PC-9 (cell line): ENCODE measurements at regions not wholly inside any gene's neighbourhood (a gene's known extent, or its start where the extent isn't known, plus 50 kb on each side); places are given as distances from the start of the nearest gene placed in this dataset.

Source experiments
- BruUV-seq: library from RNA; stranded (reverse); fragments of 400-500 nt; replicated peaks from 2 replicates; lab custom pipeline; 2021; lab: Mats Ljungman, UMichigan
- CTCF ChIA-PET: fragments of 300-600 bp; sonication (Branson Sonifier 250); formaldehyde crosslinking; loops from one replicate; lab custom pipeline; 2022; ENCODE audit warnings: antibody characterized with exemption; lab: Charles Lee
- POLR2A ChIA-PET: fragments of 300-600 bp; sonication (Branson Sonifier 250); formaldehyde crosslinking; loops from one replicate; lab custom pipeline; 2022; ENCODE audit warnings: antibody characterized with exemption; ENCODE audit not compliant: unreplicated experiment; lab: Charles Lee
- DNase-seq, 2 experiments: peaks; one replicate each; pipeline versions ENCODE4 v3.0.0 to v3.0.0-alpha.2; 2015 to 2022; ENCODE audit warnings: mixed read lengths in 1 of 2
- H2AFZ ChIP-seq: fragments of 200-600 bp; sonication (generic); 2 replicates; pipeline ENCODE4 v1.8.1; 2017; ENCODE audit warnings: antibody characterized with exemption
- H3F3A ChIP-seq: fragments of 200-600 bp; sonication (generic); 2 replicates; pipeline ENCODE4 v1.8.1; 2017; ENCODE audit warnings: antibody characterized with exemption, mild to moderate bottlenecking, low read depth; ENCODE audit not compliant: insufficient read depth
- H3K27ac ChIP-seq: fragments of 200-600 bp; sonication (generic); 2 replicates; pipeline ENCODE4 v1.6.1; 2016; ENCODE audit warnings: mixed run types
- H3K27me3 ChIP-seq: fragments of 200-600 bp; sonication (generic); 2 replicates; pipeline ENCODE4 v1.6.1; 2016; ENCODE audit warnings: low read depth, mixed run types; ENCODE audit not compliant: insufficient read depth
- H3K36me3 ChIP-seq: fragments of 200-600 bp; sonication (generic); 2 replicates; pipeline ENCODE4 v1.6.1; 2016; ENCODE audit warnings: low read depth, mixed run types
- H3K4me1 ChIP-seq: fragments of 200-600 bp; sonication (generic); replicated peaks from 2 replicates; pipeline ENCODE4 v1.6.1; 2016; ENCODE audit warnings: mixed run types; ENCODE audit not compliant: insufficient read depth
- H3K4me2 ChIP-seq: fragments of 200-600 bp; sonication (generic); 2 replicates; pipeline ENCODE4 v1.6.1; 2017; ENCODE audit warnings: mixed run types
- H3K4me3 ChIP-seq: fragments of 200-600 bp; sonication (generic); 2 replicates; pipeline ENCODE4 v1.6.1; 2016; ENCODE audit warnings: mixed run types
- H3K79me2 ChIP-seq: fragments of 200-600 bp; sonication (generic); 2 replicates; pipeline ENCODE4 v1.6.1; 2017; ENCODE audit warnings: low read depth, mixed run types
- H3K9me2 ChIP-seq: fragments of 200-600 bp; sonication (generic); 2 replicates; pipeline ENCODE4 v1.8.1; 2017; ENCODE audit warnings: mild to moderate bottlenecking; ENCODE audit not compliant: insufficient read depth
- H3K9me3 ChIP-seq: fragments of 200-600 bp; sonication (generic); 2 replicates; pipeline ENCODE4 v1.8.1; 2016; ENCODE audit warnings: low read depth; ENCODE audit not compliant: insufficient read depth
- H4K20me1 ChIP-seq: fragments of 200-600 bp; sonication (generic); 2 replicates; pipeline ENCODE4 v1.8.1; 2017; ENCODE audit not compliant: insufficient read depth
- CTCF ChIP-seq: fragments of 200-600 bp; sonication (generic); conservative IDR thresholded peaks from 2 replicates; pipeline ENCODE4 v1.6.1; 2017; ENCODE audit warnings: mixed run types, antibody characterized with exemption, mild to moderate bottlenecking, moderate library complexity
- EZH2 ChIP-seq: fragments of 200-600 bp; sonication (generic); IDR thresholded peaks from 2 replicates; pipeline ENCODE4 v1.8.0; 2017; ENCODE audit warnings: antibody characterized with exemption, low read depth
- intact Hi-C: fragments of 100-400 bp; cut with micrococcal nuclease; formaldehyde crosslinking; loops from one replicate; pipeline ENCODE4 v1.10.0; 2022; ENCODE audit not compliant: unreplicated experiment

GRCh38 chr1:102191723-102192122 is 195.0 kb upstream of the OLFM3 start:
- H3K79me2 ChIP-seq, result no peaks in the 10 kb centered on the region
- no TSS peak for BruUV-seq
- TF ChIP-seq CTCF (peak; percentile 59; the same call in 1 of the 2 replicates), EZH2 (no peak)
- no peak overlapping the region for H3K27ac ChIP-seq
- no peaks in the 10 kb centered on the region for H3F3A ChIP-seq
- peak in 1 of 2 experiments; percentile 47 for DNase-seq
- H3K27me3 ChIP-seq, result no peaks in the 10 kb centered on the region
- ChIA-PET POLR2A (no interaction called here), CTCF (no interaction called here)
- no peaks in the 10 kb centered on the region for H3K4me1 ChIP-seq
- H3K9me3 ChIP-seq, result no peaks in the 10 kb centered on the region
- H3K9me2 ChIP-seq, result no peaks in the 10 kb centered on the region
- H3K4me2 ChIP-seq, result no peak overlapping the region
- H4K20me1 ChIP-seq, result no peaks in the 10 kb centered on the region
- no peak overlapping the region for H2AFZ ChIP-seq
- intact Hi-C loops, result loop anchor here (5.0 kb wide), 2 partner anchors 199 to 669 kb away; no protein-coding TSS in a partner anchor
- no peaks in the 10 kb centered on the region for H3K36me3 ChIP-seq
- H3K4me3 ChIP-seq, result no peak overlapping the region

GRCh38 chr1:102190429-102190828 is 193.7 kb upstream of the OLFM3 start:
- H3K27ac ChIP-seq, result no peak overlapping the region
- POLR2A ChIA-PET, result no interaction called here
- intact Hi-C loops, result loop anchor here (5.0 kb wide), 2 partner anchors 198 to 668 kb away; no protein-coding TSS in a partner anchor
- H3K9me2 ChIP-seq, result no peaks in the 10 kb centered on the region
- no peaks in the 10 kb centered on the region for H3F3A ChIP-seq
- no peaks in the 10 kb centered on the region for H3K79me2 ChIP-seq
- no TSS peak for BruUV-seq
- no peak for TF ChIP-seq EZH2
- TF ChIP-seq CTCF, result no peak
- H3K4me2 ChIP-seq, result no peak overlapping the region
- H3K27me3 ChIP-seq, result no peaks in the 10 kb centered on the region
- CTCF ChIA-PET, result no interaction called here
- H4K20me1 ChIP-seq, result no peaks in the 10 kb centered on the region
- H3K4me3 ChIP-seq, result no peak overlapping the region
- DNase-seq, result no peak
- H3K4me1 ChIP-seq, result no peaks in the 10 kb centered on the region
- no peaks in the 10 kb centered on the region for H3K9me3 ChIP-seq
- no peak overlapping the region for H2AFZ ChIP-seq
- H3K36me3 ChIP-seq, result no peaks in the 10 kb centered on the region

- no peak for DNase-seq
- H3K9me2 ChIP-seq, result no peaks in the 10 kb centered on the region
- H3K79me2 ChIP-seq, result no peaks in the 10 kb centered on the region
- no peaks in the 10 kb centered on the region for H3K9me3 ChIP-seq
- H3K4me3 ChIP-seq, result no peak overlapping the region
- no peak overlapping the region for H2AFZ ChIP-seq
- H3K36me3 ChIP-seq, result no peaks in the 10 kb centered on the region
- H3K4me1 ChIP-seq, result no peaks in the 10 kb centered on the region
- intact Hi-C loops, result no loop called here
- H4K20me1 ChIP-seq, result no peaks in the 10 kb centered on the region
- no peak overlapping the region for H3K4me2 ChIP-seq
- H3K27me3 ChIP-seq, result no peaks in the 10 kb centered on the region
- no TSS peak for BruUV-seq
- H3K27ac ChIP-seq, result no peak overlapping the region
- ChIA-PET CTCF (interaction anchor here (0.6 kb wide), 1 partner anchor 274 kb away, joined by 4 read pairs; no protein-coding TSS in a partner anchor), POLR2A (interaction anchor here (0.6 kb wide), 1 partner anchor 102 kb away, joined by 3 read pairs; no protein-coding TSS in a partner anchor)
- H3F3A ChIP-seq, result no peaks in the 10 kb centered on the region
- TF ChIP-seq CTCF, result no peak
These were observed 189.8 kb upstream of the OLFM3 start for GRCh38 chr1:102186536-102186935.
